Stimulated activated CD8-positive, alpha-beta memory T cell treated with anti-CD3 and anti-CD28 coated beads, Interleukin-4, amount 100 ng/mL, for 48 hours (primary cell): ENCODE measurements at regions not wholly inside any gene's neighbourhood (a gene's known extent, or its start where the extent isn't known, plus 50 kb on each side); places are given as distances from the start of the nearest gene placed in this dataset.

Source experiments
- DNase-seq: peaks from one replicate; pipeline ENCODE4 v3.0.0-alpha.2; 2020

DNA sequence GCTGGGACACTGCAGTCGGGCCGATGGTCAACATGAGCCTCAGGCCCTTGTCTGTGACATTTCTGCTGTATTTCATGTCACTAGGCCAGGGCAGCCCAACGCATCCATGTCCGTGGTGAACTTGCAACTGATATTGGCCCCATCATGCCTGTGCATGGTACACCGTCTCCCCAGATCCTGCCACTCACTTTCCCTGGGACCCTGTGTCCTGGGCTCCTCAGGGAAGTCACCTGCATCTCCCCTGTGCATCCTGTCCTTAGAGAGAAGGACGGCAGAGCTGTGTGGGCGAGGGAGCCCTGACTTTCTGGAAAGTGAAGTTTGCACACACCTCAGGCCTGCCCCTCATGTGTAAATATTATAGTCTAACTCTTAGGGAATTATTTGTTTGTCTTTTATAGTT lies 123.3 kb downstream of the ACKR3 start:
- no peak for DNase-seq

DNA sequence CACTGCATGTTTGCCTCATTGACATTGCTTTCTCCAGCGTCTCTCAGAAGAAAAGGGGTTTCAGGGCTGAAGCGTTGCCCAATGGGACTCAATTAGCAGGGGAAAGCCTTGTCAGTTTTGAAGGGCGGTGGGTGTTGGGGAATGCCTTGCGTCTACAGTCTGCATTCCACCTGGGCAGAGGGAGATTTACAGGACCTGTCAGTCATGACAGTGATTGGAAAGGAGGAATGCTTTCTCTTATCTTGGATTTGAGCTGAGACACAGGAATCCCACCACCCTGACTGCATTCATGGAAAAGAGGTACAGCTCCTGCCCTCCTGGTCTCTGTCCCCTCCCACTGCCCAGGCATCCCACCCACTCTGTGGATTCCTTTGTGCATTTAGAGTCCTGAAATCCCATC lies 123.9 kb downstream of the ACKR3 start:
- DNase-seq = no peak

DNA sequence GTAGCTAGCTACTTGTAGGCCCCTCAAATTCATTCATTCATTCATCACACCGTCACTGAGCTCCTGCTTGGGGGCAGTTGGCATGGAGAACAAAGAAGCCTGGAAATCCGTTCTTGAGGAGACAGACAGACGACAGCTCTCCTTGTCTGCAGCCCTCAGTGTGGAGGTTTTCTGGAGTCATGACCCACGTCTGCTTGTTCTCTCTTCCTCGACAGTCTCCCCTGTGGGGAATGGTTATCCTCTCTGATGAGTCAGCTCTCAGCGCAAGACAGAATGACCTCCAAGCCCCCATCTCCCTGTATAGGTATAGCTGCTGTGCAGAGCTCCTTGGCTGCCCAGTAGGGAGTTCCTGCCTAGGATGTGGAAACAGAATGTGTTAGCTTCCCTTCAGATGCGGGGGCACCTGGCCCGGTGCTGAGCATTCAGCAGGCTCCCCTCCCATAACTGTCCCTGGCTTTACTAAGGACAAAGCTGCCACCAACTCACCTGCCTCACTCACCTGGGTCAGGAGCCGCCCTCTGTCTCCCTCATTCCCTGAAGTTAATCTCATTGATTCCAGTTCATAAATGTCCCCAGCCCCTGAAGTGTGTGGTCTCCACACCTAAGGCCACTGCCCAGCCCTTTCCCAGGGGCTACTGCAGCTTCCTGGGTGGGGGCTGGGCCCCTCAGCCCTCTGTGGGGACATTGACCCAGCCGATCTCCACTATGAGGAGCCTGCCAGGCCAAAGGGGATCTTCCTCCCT lies 124.7 kb downstream of the ACKR3 start:
- DNase-seq = no peak

DNA sequence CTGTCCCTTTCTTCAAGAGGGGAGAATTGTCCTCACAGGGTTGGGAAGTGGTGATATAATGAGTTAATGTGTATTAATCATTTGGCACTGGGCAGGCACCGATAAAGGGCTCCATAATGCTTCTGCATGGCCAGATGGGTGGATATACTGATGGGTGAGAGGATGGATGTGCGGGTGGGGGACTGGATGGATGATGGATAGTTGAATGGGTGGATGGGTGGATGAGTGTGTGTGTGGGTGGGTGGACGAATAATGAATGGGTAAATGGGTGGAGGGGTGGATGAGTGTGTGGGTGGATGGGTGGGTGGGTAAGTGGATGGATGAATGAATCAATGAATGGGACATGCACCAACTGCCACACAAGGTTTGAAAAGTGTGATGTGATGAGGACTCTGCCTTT lies 127.2 kb downstream of the ACKR3 start:
- no peak for DNase-seq

DNA sequence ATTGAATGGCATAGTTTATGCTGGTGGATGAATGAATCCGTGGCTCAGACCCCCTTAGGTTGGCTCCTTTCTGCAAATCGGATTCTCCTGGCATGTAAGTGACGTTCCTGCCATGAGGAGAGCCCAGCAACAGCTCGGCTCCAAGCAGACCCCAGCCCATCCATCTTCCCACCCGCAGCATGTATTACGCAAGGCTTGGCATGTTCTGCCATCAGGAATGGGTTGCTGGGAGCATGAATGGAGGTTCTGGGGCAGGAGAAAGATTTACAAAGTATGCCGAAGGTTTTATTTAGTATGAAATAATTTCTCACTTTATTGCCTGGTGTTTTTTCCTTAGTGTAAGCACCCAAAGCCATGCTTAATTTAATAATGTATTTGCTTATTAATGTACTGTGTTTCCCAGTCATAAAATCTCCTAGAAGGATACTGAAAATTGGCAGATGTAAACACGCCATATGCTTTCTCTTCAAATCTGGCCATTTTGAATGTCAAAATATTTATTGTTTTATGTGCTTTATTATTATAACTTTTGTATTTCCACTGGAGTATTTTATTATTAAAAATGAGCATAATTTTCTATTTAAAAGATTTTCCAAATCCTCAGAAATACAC lies 128.5 kb downstream of the ACKR3 start:
- no peak for DNase-seq

DNA sequence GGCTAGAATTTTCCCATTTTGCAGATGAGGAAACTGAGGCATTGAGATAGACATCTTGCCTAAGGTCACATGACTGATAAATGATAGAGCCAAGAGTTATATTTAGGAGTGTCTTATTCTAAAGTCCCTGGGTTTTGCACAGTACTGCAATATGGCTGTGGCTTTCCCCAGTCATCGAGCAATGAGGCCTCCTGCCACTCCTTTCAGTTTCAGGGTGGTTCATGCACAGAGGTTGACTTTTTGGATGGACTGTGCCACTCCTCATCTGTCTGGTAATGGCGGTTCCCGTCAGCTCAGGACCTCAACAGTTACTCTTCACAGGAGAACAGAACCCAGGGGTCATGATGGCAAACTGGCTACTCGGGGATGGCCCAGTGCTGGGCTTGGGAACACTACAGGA lies 131.1 kb downstream of the ACKR3 start:
- DNase-seq = no peak

DNA sequence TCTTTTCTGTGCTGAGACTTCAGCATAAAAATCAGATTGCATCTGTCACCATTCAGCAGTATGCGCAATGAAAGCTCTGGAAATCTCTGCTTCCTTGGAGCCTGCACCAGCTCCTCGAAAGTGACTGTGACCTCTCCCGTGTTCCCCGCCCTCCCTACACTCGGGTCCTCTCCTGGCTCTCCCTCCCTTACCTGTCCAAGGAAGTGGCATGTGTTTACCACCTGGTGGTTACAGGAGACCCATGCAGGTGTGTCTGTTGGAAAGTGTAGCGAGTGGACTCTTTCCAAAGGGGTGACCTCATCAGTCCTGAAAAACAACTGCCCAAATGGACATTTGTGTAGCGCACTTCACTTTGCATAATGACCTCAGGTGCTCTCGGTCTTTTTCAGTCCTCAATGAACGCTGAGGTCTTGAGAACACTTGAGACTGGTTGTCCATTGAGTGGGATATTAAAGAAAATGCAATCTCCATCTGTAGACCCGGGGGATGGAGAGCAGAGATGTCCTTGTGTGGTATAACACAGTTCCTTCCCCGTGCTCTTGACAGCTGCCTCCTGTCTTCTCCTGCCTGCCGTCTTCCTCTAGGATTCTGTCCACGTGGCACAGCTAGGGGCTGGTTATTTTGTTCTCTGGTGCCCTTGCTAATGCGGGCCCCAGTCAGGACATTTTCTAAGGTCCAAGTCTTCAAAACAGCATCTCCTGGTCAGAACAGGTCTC lies 133.2 kb downstream of the ACKR3 start:
- no peak for DNase-seq

DNA sequence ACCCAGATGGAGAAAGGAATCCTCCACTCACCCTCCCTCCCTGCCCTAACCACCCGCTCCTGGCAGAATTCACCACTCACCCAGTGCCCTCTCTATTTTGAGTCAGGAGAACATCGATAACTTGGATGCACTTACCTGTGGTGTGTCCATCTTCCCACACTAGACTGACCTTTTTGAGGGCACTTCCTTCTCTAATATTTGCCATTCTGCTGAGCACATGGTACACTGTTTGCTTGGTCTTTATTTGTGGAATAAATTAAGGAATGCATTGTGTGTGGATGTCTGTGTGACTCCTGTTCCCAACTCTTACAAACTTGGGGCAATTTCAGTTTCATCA lies 133.7 kb downstream of the ACKR3 start:
- DNase-seq = no peak

DNA sequence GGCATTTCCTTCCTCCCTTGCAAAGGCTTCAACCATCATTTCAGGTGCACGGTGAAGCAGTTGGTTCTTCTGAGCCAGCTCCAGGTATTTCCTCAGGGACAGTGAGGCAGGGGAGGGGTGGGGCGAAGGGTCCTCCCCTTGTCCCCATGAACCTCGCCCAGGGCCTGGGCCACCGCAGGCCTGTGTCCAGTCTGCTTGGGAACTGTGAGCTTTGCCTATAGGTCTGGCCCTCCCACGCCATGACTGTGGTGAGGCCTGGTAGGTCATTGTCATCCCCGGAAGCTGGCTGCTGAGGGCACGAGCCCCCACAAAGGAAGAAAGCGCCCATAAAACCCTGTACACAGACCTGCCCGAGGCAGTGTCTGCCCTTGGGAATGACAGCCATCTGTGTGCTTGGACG lies 134.3 kb downstream of the ACKR3 start:
- no peak for DNase-seq

DNA sequence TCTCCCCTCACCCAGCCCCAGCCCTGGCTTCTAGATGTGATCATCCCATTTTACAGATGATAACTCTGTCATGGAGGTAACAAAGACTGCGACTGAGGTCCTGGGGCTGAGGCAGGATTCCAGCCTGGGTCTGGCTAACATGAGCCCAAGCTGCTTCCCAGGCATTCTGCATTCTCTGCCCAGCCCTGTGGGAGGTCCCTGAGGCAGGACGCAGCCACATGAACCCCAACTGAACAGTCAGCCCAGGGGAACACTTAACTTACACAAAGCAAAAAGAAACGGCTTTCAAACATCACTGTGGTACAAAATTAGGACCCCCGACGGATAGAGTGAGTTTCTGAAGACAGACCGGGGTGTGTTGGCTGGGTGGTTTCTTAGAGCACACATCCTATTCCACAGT lies 135.3 kb downstream of the ACKR3 start:
- DNase-seq = no peak

DNA sequence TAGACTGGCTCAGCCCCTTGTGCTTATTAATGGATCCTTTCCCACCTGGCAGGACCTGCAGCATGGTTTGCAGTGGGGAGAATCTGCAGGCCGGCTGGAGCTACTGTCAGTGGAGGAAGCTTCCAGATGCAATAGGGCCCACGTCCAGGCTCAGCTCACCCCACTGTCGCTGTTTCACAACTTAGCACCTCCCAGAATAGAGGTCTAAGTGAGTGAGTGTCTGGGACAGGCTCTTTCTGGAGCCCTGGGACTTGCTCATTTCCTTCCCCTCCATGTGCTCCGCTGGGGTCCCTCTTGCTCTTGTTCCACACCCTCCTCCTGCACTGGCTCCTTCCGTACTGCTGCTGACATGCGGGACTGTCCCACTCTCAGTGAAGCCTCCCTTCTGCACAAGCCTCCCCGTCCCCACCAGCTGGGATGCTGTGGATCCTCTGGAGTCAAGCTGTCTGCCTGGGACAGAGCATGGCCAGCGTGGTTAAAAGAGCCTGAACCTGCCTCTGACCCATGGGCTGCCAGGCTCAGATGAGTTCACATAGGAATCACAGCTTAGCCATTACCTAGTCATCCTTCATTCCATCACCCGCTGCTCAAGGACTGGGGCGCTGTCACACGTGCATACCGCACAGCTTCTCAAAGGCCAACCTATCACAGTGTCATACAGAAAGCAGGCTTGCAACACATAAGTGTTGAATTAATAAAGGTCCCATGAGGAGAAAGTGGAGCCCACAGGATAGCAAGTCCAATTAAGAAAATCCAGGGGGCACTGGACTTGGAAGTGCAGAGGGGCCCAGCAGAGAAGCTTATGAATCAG lies 135.9 kb downstream of the ACKR3 start:
- DNase-seq = no peak

DNA sequence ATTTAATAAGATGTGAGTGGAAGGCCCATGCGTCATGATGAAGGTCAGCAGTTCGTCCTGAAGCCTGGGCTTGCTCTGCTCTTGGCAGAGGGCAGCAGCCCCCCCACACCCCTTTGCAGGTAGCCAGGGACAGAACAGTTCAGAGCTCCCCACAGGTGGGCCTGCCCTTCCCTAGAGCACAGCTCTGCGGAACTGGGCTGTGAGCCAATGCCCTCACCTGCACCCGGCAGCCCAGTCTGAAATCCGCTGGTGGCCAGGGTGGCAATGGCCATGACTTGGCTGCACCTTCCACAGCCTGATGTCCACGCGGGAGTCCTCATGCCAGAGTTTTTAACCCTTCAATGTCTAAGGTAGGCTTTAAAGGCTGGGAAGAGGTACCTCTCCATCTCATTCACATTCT lies 136.7 kb downstream of the ACKR3 start:
- DNase-seq = no peak

DNA sequence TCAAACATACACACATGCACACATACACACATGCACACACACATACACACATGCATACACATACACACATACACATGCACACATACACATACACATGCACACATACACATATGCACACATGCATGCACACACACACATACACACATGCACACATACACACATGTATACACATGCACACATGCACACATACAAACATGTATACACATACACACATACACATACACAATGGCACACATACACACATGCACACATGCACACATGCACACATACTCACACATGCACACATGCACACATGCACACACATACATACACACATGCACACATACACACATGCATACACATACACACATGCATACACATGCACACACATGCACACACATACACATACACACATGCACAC lies 137.2 kb downstream of the ACKR3 start:
- no peak for DNase-seq

DNA sequence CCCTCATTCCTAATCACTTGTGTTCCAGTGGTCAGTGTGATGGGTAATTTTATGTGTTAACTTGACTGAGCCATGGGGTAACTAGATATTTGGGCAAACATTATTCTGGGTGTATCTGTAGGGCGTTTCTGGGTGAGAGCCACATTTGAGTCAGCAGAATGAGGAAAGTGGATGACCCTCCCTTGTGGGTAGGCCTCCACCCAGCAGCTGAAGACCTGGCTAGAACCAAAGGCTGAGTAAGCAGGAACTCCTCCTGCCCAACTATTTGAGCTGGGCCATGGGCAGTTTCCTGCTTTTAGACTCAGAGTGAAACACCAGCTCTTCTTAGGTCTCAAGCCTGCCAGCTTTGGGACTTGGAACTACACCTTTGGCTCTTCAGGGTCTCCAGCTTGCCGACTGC lies 141.8 kb downstream of the ACKR3 start:
- DNase-seq = no peak

DNA sequence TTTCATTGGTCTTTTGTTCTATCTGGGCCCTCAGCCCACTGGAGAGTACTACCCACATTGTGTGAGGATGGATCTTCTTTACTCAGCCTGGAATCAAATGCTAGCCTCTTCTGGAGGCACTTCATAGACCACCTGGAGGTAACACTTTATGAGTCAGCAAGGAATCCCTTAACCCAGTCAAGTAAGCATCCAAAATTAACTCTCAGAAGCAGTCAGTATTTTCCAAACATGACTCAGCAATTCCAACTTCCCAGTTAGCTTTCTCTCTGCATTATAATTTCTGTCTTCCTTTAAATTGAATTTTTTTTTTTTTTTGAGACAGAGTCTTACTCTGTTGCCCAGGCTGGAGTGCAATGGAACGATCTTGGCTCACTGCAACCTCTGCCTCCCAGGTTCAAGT lies 142.7 kb downstream of the ACKR3 start:
- no peak for DNase-seq

DNA sequence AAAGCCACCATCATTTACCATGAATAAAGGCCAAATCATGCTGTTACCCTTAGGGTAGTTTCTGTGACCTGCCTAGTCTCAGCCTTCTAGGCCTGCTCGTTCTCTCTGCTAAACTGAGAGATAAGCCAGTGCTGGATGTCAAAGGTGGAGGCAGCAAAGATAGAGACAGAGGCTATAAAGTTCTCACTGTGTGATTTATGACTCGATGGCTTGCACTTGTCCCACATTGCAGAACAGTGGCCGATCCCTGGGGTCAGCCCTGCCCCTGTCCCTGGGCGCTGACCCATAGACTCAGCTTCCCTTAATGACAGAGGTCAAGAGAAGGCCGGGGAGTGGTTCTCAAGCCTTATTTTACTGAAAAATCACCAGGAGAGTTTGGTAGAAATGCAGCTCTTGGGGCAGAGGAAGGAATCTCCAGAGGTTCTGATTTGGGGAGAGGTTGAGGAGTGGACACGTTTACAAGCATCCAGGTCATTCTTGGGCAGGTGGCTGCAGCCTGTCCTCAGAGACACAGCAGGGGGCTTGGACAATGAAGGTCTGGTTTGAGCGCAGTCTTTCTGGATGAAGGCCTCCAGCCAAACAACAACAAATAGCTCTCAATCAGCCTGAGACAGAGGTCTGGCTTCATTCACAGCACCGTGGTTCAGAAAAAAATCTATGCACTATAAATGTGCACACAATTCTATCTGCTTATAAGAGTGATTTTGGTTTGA lies 143.5 kb downstream of the ACKR3 start:
- DNase-seq = no peak

DNA sequence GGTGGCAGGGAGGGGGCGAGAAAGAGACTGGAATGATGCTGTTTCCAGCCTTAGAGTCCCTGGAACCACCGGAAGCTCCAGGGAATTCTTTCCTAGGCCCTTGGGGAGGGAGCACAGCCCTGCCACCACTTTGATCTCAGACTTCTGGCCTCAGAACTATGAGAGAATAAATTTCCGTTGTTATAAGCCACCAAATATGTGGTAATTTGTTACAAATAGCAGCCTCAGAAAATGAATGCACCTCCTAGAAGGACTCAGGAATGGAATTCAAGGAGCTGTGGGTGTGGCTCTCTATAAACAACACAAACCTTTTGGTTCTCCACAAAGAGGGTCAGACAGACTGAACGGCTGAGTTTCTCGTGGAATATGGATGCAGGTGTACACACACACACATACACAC lies 144.5 kb downstream of the ACKR3 start:
- DNase-seq = no peak

DNA sequence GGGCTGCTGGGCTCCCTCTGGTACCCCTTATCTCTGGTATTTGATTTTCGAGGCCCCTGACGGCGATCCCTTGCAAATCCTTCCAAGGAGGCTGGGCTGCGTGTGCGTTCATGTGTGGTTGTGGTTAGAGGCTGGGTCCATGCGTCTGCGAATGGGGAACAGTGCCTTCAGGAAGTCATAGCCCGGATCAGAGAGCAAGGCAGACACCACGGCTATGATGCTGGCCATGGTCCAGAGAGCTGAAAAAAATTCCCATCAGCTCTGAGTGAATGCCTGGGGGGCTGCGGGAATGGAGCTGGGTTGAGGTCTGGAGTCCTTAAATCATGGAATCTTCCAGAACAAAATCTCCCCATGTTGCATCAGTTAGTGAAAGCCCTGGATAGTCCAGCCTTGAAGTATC lies 145.5 kb downstream of the ACKR3 start:
- no peak for DNase-seq

DNA sequence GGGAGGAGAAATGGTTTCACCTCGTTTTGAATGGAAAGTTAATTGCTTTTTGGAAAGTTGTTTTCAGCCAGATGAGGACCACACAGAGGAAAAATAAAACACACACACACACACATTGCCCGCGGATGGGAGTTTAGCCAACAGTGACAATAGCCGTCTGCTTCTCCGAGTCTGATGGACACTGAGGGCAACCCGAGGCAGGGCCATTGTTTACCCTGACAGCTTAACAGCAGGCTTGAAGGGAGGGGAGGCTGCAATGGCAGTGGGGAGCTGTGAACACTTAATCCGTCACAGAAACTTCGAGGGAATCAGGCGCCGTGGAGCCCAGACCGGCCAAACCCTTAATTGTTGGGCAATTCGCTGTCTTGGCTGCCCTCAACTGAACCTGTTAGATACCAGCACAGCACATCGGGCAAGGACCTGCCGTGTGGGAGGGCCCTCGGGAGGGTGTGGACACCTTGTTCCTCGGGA lies 145.9 kb downstream of the ACKR3 start:
- no peak for DNase-seq

DNA sequence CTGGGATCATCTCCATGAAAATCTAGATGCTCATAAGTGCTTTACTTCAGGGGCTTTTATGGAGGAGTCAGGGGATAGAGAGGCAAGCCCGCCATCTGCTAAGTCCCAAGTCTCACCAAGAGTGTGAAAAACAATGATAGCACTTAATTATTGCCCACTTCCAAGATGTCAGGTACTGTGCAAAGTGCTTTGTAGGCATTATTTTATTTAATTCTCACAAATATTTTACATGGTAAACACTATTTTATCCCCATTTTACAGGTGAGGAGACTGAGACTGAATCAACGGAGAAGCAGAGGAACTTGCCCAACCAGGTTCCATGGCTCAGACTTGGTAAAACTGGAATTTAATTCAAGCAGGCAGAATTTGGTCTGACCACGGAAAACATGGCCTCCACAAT lies 147.5 kb downstream of the ACKR3 start:
- DNase-seq = no peak

DNA sequence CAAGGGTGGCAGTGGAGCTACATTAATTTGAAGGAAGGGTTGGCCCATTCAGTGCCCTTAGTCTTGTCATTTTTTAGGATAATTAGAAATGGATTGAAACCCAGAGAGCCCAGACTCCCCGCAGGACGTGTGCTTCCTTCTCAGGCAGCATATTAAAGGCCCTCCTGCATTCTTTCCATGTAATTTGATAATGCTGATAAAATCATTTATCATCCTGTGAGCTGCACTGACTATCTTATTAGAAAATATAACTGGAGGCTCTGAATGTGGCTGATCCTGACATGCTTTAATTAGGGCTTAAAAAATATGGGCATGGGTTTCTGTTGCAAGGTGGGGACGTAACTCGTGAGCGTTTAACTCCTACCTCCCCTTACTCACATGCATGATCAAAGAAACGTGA lies 148.1 kb downstream of the ACKR3 start:
- no peak for DNase-seq

DNA sequence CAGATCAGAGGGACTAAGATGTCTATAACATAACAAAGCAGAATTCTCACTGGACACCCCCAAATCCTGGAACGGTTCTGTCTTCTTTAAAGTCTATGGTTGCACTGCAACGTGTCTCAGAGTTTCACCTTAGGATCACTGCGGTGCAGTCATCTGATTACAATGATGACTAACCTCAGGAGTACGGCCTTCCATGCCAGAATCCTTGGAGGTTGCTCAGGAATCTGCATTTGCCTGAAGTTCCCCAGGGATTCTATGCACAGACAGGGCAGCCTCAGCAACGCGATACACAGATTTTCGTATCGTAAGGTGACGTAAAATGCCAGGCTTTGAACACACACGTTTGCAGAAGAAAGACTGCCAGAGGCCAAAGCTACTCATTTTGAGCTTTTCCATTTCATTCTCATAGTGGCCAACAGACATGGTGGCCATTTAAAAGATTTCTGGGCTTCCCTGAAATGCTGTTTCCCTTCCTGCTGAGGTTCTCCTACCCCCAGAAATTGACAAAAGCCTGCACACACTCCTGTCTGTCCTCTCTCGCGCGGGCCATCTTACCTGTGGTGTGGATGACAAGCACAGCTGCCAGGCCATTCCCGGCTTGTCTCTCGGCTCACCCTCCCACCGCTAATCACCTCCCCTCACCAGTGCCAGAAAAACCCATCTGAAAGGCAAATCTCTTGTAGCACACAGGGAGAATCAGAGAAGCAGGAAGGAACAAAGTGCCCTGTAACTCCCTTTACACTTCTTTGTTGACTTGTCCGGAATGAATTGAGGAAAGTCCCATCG lies 148.8 kb downstream of the ACKR3 start:
- no peak for DNase-seq
